HG03103 (cell line): ENCODE measurements at regions not wholly inside any gene's neighbourhood (a gene's known extent, or its start where the extent isn't known, plus 50 kb on each side); places are given as distances from the start of the nearest gene placed in this dataset.

Experiments
- ATAC-seq: cut with Tn5 transposase; IDR thresholded peaks from one replicate; pipeline ENCODE4 v1.9.1; 2021; ENCODE audit warnings: low read depth; ENCODE audit not compliant: unreplicated experiment

DNA sequence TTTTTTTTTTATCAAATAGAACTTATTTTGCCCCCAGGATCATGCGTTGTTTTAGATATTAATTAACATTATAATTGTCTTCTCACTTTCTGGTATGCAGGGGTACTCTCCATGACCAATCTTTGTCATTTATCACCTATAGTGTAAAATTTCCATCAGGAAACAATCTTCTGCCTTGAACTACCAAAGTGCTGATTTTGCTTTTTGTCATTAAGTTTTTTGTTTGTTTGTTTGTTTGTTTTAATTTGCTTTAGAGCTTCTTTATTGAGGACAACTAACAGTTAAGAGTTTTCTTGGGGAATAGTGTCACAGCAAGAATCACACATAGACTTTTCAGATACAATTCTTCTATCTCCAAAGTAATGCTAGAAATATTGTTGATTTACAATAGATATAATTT lies 171.2 kb upstream of the PRPS1L1 start:
- ATAC-seq: no peak

DNA sequence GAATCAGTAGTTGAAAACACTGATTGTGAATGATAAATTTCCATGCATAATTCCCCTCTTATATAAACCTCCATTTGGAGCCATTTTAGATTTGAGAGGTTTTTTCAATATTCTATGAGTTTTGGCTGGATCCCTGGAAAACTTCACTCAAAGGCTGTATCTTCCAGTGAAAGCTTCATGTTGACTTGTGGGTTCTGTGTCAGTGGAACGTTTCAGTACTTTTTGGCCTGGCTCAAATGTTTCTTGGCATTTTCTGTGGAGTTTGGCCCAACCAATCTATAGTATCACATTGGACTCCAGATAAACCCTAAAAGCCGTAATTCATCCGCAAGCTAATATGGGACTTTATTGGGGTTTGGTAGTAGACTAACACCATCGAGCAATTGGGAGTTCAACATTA lies 172.6 kb upstream of the PRPS1L1 start:
- ATAC-seq: no peak

DNA sequence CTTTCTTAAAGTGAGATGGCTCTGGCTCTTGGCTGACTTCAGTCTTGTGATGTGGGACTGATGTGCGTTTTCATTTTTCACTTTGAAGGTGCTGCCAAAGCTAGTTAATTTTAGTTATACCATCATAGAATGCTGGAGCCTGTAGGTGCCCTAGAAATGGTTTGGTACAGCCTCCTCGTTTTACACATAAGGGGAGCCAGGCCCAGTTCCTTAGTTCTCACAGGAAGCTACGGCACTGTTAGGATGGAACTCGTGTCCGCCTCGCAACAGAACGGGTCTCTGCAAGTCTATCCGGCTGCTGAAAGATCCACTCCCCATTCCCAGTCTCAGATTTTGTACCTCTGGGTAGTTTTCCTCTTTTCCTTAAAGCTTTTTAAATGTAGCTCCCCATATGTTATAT lies 173.2 kb upstream of the PRPS1L1 start:
- no peak for ATAC-seq

DNA sequence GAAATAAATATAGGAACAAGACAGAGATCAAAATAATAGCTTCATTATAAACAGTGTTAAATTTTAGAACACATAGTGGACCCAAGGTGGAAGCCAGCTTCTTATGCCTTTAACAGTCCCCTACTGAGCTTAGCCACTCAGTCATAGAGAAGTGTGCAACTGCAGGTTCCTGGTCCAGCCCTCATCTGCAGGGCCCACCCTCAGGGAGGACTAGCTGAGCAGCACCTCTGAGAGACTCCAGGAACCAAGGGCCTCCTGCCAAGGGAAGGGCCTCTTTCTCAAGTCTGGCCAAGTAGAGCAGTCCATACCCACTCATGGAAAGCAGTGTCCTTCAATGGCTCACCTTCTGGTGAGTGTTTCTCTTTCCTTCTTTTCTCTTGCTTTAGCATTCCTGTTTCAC lies 173.7 kb upstream of the PRPS1L1 start:
- no peak for ATAC-seq

DNA sequence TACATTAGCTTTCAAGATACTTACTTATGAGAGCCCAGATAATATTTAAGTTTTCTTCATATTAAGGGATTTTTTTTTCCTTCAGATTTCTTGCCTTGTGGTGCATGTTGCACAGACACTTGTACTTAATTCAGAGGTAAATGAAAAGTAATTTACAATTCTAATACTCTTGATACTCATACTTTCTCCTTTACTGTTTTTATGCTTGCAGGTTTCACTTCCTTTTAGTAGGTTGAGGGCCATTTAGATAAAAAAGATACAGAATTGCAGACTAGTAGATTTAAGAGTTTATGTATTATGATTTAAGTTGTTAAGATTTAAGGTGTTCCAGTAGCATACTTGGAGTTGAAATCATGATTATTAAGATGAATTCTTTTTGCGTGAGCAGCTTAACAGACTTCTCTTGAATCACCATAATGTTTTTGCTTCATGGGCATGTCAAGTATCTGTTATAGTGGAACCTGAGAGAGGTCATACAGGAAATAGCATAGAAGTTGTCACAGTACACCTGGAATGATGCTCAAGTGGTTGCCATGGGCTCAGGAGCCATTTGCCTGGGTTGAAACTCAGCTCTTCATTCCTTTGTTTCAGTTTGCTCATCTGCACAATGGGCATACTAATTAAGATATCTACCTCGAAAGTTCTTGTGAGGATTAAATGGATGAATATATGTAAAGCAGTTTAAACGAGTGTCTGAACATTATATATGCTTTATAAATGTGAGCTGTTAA lies 174.8 kb upstream of the PRPS1L1 start:
- peak; percentile 63 for ATAC-seq

DNA sequence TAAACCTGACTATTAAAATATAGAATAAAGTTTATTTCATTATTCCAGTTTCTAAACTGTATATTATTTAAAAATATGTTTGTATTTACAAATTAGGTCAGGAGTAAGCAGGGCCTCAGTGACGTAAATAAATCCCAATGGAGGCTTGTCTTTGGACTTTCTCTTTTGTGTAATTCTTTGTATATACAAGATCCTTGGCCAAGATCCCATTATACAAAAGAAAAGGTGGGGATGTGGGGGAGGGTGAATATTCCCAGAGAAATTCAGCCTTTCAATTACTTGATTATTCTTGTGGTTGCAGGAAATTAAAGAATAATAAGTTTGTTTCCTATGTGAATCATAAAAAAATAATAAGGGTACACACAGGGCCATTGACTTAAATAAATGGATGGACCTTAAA lies 178.7 kb upstream of the PRPS1L1 start:
- no peak for ATAC-seq

DNA sequence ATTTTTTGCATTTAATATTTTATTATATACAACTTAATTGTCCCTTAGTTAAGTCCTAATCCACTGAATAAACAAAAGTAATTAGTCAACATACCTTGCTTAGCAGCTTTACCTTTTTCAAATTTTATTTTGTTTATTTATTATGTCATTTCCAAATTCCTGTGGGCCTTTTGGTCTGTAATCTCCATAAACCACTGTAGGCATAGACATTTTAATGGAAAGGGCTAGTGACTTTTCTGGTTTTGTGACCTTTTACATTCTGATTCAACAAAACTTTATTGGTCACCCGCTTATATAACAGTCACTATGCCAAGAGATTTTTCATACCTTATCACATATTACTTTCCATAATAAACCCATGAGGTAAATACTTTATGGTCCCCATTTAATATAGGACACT lies 181.3 kb upstream of the PRPS1L1 start:
- ATAC-seq: no peak

DNA sequence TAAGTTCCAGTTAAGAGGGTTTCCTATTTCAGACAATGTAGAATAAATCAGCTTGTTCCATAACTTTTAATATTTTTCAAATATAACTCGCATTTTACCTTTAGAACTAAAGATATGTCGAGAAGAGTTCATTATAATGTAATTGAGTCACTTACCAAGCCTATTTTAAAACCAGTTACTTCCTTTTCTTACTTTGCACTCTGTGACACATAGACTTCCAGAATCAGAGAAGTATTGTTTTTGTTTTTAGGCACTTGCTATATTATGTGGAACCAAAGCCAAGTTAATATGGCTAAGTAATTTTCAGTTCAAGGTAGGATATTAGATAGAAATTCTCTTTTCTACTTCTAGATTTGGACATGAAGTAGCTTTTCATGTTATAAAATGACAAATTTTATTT lies 182.7 kb upstream of the PRPS1L1 start:
- ATAC-seq: no peak

DNA sequence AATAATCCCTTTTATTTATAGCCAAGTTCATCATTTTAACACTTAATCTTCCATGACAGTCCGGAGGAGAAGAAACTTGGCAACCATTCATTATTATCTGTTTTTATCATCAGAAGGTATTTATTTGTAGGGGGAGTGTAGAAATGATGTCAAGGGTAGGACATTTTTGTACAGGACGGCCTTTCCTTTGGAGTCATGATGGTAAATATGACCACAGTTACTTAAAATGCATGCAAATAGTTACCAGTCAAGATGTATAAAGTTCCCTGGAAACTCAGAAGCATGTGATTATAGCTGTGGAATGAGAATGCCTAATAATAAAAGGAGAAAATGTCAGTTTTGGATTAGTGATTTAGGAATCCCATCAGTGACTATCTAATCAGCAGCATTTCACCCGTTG lies 183.1 kb upstream of the PRPS1L1 start:
- no peak for ATAC-seq

DNA sequence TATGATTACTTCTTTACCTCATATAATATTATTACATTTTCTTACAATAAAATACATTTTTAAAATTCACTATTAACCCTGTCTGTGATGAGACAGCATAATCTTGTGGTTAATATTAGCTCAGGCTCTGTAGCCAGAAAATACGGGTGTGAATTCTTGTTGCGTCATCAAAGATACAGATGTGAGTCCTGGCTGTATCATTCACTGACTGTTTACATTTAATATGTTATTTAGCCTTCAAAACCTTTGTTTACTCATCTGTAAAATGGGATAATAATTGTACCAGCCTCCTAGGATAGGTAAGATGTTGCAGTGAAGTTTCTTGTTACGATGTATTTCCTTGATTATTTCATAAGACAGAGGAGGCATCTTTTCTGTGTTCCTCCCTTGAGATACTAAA lies 184.7 kb upstream of the PRPS1L1 start:
- no peak for ATAC-seq

DNA sequence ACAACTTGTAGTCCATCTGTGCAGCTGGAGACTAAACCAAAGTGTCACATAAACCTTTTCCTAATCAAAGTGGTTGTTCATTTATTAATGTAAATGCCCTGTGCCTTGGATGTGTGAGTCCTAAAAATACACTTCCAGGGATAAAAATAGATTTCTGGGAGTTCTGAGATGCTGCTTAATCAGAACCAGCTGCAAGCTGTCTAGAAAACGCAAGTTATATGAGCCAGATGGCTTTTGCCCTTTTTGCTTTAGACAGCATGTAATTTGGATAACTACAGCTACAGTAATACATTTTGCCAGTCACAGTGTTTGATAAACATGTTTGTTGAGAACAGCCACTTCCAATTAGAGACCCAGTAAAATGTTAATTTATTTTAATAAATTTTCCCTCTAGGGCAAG lies 185.1 kb upstream of the PRPS1L1 start:
- no peak for ATAC-seq

DNA sequence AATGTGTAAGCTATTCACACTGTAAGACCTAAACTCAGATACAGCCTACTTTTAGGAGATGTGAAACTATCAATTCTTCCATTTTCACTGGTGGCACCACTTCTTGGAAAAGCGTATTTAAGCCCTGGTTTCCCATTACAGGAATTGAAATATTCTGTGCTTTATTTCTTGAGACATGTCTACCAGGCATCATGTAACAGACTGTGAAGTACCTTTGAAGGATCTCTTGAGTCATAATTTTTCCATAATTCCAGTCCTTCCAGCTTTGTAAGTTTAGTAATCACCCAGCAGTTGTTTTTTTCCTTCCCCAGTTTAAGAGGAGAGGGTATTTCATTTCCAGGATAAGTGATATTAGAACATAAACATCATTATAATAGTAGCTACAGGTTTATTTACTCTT lies 186.0 kb upstream of the PRPS1L1 start:
- no peak for ATAC-seq

DNA sequence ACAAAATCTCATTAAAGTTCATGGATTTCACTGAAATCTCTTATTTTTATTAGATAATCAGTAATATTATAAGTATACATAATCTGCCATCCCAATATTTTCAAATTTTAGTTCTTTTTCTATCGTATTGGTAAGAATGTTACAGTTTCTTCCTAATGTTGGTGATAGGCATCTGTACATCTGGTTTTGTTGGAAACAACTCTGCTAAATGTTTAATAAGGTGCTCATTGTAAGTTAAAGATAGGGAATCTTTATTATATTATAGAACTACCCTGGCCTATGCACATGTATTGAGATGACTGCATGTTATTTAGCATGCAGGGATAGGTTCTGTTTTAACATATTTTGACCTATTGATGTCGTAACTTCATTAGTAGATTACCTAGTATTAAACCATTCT lies 188.6 kb upstream of the PRPS1L1 start:
- no peak for ATAC-seq

DNA sequence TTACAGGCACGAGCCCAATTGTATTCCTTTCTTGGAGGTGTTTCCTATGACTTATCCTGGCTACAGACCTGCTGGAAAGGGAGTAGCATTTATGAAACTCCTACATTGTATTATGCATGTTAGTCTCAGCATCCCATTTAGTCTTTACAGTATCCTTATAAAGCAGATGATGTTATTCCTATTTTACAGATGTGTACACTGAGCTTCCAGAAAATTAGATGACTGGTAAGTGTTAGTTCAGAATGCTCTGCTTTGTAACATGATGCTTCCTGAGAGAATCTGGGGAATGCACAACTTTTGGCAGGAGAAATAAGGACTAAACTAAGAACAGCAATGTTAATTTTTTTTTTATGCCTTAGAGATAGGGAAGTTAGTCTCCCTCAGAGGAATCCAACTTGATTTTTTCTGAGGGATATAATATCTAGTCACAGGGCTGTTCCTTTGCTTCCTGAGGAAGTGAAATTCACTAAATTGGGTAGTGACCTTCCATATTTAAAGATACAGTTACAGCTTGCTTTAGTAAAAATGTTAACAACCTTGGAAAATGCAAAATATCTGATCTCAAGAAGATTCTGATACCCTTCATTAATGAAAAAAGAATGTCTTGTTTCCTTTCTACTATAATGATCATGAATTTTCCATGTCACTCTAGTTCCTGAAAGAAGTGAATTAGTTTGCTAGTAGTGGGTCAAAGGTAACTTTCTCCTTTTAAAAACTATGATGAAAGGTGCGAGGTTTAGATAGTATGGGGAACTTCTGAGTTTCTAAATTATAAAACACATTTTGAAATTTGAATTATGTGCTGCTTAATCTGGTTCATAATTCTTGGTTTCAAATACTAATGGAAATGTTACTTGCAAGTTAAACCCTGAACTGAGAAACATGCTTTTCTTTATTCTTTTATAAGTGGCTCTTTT lies 194.0 kb upstream of the PRPS1L1 start:
- ATAC-seq: no peak

DNA sequence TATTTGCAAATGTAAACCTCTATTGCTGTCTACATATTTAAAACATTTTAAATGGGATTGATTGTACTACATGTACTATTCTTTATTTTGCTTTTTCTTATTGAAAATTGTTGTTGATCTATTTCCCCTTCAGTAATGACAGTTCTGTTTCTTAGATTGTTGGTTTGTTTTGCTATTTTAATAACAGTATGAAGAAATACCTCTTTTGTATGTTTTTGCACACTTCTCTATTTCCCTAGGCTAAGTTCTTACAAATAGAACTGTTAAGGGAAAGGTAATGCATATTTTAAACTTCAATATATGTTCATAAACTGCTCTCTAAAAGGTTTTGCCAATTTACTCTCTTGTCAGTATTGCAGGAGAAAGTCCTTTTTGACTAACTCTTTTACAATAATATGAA lies 195.0 kb upstream of the PRPS1L1 start:
- no peak for ATAC-seq

DNA sequence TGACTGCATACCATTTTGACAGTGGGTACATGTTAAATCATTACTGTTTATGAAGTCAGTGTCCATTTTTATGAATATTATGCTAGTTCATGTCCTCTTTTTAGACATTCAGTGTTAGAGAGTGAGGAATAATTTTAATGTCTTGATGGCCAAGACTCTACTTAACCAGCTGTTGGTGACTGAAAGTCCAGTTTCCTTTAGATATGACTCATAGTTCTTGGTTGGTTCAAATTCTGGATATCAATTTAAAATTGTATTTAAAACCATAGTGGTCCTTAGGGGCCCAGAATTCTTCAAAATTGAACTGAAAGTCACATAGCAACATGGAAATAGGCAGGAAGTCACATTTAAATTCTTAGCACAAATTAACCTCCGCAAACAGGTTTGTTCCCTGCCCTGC lies 196.5 kb upstream of the PRPS1L1 start:
- no peak for ATAC-seq

DNA sequence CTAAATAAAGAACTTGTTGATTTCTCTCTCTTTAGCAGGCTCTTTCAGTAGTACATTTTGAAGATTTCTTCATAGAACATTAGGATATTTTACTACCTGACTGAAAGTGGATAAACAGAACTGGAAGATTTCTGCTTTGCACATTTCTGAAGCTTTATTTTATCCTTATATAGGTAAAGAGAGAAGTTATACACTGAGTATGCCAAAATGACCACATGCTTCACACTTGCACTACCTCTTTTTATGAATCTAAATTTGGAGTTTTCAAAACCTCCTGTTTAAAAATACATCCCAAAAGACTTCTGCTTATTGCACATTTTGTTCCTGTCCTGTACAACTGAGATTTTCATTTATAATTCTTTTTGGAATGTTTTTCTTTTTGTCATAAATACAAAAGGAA lies 197.4 kb upstream of the PRPS1L1 start:
- peak; percentile 49 for ATAC-seq

DNA sequence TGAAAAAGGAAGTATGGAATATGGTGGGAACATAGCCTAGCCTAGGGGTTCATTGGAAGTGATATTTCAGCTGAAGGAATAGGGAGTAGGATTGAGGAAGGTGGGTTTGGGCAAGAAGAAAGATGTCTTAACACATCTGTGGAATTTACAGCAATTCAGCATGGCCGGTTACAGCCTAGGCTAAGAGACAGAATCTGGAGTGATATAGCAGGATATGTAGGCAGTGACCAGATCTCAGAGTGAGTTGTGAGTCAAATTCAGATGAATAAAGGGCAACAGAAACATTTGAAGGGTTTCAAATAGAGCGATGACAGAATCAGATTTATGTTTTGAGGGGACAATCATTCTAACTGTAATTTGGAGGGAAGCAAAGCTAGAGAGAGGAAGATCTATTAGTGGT lies 199.0 kb upstream of the PRPS1L1 start:
- ATAC-seq: no peak

DNA sequence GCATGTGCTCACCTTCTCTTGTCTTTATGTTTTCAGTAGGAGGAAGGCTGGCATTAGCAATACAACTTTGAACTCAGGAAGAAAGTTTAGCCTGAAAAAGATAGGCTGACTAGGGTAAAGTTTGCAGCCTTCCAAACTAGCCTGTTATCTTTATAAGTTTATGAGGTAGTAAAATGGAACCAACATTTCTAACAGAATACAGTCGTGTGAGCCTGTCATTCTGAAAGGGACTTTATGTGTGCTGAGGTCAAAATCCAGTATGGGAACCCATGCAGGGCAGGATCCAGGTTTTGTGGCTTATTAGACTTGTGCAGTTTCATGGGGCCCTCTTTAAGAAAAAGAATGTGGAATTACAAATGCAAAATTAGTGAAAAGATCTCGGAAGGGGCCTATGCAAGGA lies 201.0 kb upstream of the PRPS1L1 start:
- ATAC-seq: no peak

DNA sequence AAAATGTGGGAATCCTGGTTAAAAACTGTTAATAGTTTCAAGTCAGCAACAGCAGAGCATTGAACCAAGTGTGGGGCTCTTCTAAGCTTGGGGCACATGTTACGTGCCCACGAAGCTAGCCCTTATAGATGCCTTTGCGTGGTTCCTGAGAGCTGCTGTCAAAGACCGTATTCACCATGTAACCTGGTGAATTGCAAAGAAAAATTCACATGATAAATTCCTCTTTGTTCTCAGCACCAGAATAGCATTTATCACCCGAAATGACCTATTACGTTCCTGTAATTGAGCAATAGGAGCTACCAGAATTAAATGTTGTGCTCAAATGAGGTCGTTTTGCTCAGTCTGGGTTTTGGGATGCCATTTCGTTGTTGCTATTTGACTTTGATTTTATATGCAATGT lies 202.6 kb upstream of the PRPS1L1 start:
- ATAC-seq: no peak

DNA sequence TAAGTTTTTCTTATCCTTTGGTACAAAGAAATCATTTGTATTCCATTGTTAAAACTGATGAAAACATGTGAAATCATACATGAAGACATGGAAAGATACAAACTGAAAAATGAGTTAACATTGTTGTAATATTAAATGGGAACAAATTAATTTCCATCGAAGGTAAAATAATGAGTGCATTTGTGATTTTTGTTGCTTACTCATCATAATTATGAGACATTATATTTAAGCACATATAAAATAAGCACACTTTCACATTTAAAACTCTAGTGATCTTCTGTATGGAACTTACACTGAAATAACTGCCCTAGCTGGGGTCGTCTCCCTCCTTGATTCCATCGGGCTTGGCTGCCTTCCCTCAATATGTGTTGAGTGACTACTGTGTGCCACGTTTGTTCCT lies 204.2 kb upstream of the PRPS1L1 start:
- no peak for ATAC-seq

DNA sequence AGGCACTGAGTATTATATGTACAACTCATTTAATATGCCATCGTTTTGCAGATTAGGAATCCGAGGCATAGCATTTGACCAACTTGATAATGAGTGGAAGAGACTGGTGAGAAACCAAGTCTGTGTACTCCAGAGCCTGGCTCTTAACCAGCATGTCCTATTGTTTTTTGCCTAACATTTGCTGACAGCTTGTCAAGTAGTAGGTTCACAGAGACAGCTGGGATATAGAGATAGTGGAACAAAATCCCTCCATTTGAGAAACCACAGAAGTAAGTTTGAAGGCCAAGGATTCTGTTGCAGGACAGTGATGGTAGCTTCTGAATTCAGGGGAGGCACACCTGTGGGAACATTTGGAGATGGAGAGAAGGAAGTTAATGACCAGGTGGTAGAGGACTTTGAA lies 206.9 kb upstream of the PRPS1L1 start:
- ATAC-seq: no peak
